ENCODE measurements at regions not wholly inside any gene's neighbourhood (a gene's known extent, or its start where the extent isn't known, plus 50 kb on each side); places are given as distances from the start of the nearest gene placed in this dataset.

DNA sequence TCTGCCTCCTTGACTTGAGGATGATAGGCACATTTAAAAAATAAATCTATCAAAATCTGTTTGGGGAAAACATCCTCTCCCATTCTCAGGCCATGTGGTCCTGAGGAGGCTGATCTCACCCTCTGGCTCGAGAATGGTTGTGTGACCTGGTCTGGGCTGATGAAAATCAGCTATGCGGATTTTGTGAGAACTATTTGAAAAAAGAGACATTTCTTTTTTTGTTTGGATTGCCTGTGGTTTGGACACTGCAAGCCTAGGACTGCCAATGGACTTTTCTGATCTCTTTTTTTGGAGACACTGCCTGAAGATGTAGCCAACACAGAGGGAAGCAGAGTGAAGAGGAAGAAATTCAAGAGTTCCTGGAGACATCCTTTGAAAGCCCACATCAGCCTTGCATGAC is 145.9 kb downstream of the HS3ST3B1 start:
- TF ChIP-seq, protein P1, sequence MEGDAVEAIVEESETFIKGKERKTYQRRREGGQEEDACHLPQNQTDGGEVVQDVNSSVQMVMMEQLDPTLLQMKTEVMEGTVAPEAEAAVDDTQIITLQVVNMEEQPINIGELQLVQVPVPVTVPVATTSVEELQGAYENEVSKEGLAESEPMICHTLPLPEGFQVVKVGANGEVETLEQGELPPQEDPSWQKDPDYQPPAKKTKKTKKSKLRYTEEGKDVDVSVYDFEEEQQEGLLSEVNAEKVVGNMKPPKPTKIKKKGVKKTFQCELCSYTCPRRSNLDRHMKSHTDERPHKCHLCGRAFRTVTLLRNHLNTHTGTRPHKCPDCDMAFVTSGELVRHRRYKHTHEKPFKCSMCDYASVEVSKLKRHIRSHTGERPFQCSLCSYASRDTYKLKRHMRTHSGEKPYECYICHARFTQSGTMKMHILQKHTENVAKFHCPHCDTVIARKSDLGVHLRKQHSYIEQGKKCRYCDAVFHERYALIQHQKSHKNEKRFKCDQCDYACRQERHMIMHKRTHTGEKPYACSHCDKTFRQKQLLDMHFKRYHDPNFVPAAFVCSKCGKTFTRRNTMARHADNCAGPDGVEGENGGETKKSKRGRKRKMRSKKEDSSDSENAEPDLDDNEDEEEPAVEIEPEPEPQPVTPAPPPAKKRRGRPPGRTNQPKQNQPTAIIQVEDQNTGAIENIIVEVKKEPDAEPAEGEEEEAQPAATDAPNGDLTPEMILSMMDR (IDR thresholded peaks at IDR 0.05), result no peak
- no peak for TF ChIP-seq POLR2A (IDR thresholded peaks at IDR 0.05)

Data from uterus (tissue), 2 donors.